Esophagus squamous epithelium (tissue), 4 donors: ENCODE measurements at regions not wholly inside any gene's neighbourhood (a gene's known extent, or its start where the extent isn't known, plus 50 kb on each side); places are given as distances from the start of the nearest gene placed in this dataset.

Experiments used
- CTCF ChIP-seq, 6 experiments: fragments of 450-650 bp in 4 of 6; fragments of 200-600 bp in 2 of 6; sonication (generic) in 2 of 6; IDR thresholded peaks; one replicate each; pipeline ENCODE4 v1.5.1; 2016 to 2019; ENCODE audit warnings: antibody characterized with exemption in 6 of 6, mild to moderate bottlenecking in 4 of 6, moderate library complexity in 4 of 6
- POLR2A ChIP-seq, 4 donors: fragments of 450-650 bp; IDR thresholded peaks; one replicate each; pipeline ENCODE4 v1.6.1; 2017; ENCODE audit warnings: antibody characterized with exemption in 4 of 4, mild to moderate bottlenecking in 4 of 4, moderate library complexity in 3 of 4

DNA sequence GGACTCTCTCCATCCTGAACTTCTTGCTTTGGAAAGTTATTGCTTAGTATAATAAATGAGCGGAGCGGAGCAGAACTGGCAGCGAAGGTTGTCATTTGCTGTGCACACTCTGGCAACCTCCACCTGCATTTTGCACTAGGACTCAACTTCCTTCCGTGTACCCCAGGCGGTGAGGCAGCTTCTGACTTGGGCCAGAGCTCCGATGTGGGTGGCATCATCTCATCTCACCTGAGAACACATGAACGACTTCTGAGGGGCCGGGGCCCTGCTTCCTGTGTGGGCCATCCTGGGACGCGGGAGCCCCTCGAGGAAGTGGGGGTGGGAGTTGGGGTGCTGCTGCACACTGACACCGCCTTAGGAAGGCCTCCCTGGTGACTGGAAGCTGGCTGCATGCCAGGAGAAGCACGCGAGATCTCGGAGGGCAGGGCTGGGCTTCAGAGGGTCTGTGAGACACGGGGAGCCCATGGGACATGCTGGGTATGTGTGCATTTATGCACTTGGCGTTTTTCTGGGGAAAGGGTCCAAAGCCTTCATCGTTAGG is 56.5 kb upstream of the COL5A1 start:
- TF ChIP-seq CTCF (IDR thresholded peaks at IDR 0.05): no peak
- no peak for TF ChIP-seq POLR2A (IDR thresholded peaks at IDR 0.05)
